Right renal pelvis (tissue), 4 donors: ENCODE measurements at regions not wholly inside any gene's neighbourhood (a gene's known extent, or its start where the extent isn't known, plus 50 kb on each side); places are given as distances from the start of the nearest gene placed in this dataset.

ENCODE experiments used
- DNase-seq, 4 donors: peaks; one replicate each; pipeline ENCODE4 v3.0.0-alpha.2; 2013; ENCODE audit warnings: low read depth in 4 of 4, low spot score in 3 of 4, missing footprints in 1 of 4

- DNase-seq = no peak
Measured at GRCh38 chr4:108567831-108568230, 52.5 kb upstream of the RPL34 start.

GRCh38 chr4:108561116-108561515 lies 59.3 kb upstream of the RPL34 start:
- DNase-seq = peak in 1 of 4 donors; percentile 1

- DNase-seq = peak; percentile 20 to 30 (median 24)
Measured at GRCh38 chr4:108560616-108561015, 59.8 kb upstream of the RPL34 start.

- DNase-seq = no peak
Measured at GRCh38 chr4:108559911-108560310, 60.5 kb upstream of the RPL34 start.

- DNase-seq = no peak
Measured at GRCh38 chr4:108559068-108559793, 61.1 kb upstream of the RPL34 start.

GRCh38 chr4:108556588-108557200 lies 63.7 kb upstream of the RPL34 start:
- DNase-seq = no peak

- DNase-seq = no peak
Measured at GRCh38 chr4:108556166-108556565, 64.2 kb upstream of the RPL34 start.

- DNase-seq = no peak
Measured at GRCh38 chr4:108555701-108556100, 64.7 kb upstream of the RPL34 start.

- DNase-seq = no peak
Measured at GRCh38 chr4:108547682-108548081, 72.7 kb upstream of the RPL34 start.

- no peak for DNase-seq
Measured at GRCh38 chr4:108546728-108547127, 73.6 kb upstream of the RPL34 start.

GRCh38 chr4:108544481-108544880 lies 75.9 kb upstream of the RPL34 start:
- no peak for DNase-seq

- DNase-seq = no peak
Measured at GRCh38 chr4:108543359-108543968, 76.9 kb upstream of the RPL34 start.

GRCh38 chr4:108540536-108540935 lies 79.8 kb upstream of the RPL34 start:
- no peak for DNase-seq

GRCh38 chr4:108536577-108536976 lies 83.8 kb upstream of the RPL34 start:
- DNase-seq = no peak

GRCh38 chr4:108535757-108536156 lies 84.6 kb upstream of the RPL34 start:
- DNase-seq = no peak

- DNase-seq = no peak
Measured at GRCh38 chr4:108533876-108534275, 86.5 kb upstream of the RPL34 start.

GRCh38 chr4:108533245-108533844 lies 87.0 kb upstream of the RPL34 start:
- peak in 2 of 4 donors; percentile 8 to 17 for DNase-seq

- DNase-seq = no peak
Measured at GRCh38 chr4:108532738-108533137, 87.6 kb upstream of the RPL34 start.

- DNase-seq = no peak
Measured at GRCh38 chr4:108532187-108532586, 88.2 kb upstream of the RPL34 start.

GRCh38 chr4:108531461-108531860 lies 88.9 kb upstream of the RPL34 start:
- no peak for DNase-seq
